ENCODE measurements at regions not wholly inside any gene's neighbourhood (a gene's known extent, or its start where the extent isn't known, plus 50 kb on each side); places are given as distances from the start of the nearest gene placed in this dataset.

GRCh38 chr20:23282111-23282510 is 68.5 kb upstream of the NXT1 start:
- no peak for DNase-seq (ENCODE audit: extremely low read depth in 1 of 2, low read depth in 1 of 2)

- DNase-seq (ENCODE audit: extremely low read depth in 1 of 2, low read depth in 1 of 2), result no peak
These were observed 70.8 kb upstream of the NXT1 start for GRCh38 chr20:23279836-23280235.

DNA sequence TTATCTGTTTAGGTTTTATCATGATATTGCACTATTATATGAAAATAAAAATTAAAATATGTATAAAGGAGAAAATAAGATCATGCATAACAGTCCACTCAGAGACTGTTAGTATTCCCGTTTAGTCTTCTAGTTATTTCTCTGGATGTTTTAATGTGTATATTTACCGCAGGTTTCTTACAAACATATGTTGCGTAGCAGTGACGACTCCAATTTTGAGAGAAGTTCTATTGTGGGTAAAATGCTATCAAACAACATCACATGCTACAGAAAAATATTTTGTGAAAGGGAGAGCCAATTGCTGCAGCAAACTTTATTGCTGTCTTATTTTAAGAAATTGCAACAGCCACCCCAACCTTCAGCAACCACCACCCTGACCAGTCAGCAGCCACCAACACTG is 72.4 kb upstream of the NXT1 start:
- no peak for DNase-seq (ENCODE audit: extremely low read depth in 1 of 2, low read depth in 1 of 2)

GRCh38 chr20:23277316-23277715 is 73.3 kb upstream of the NXT1 start:
- DNase-seq (ENCODE audit: extremely low read depth in 1 of 2, low read depth in 1 of 2), result no peak

- no peak for DNase-seq (ENCODE audit: extremely low read depth in 1 of 2, low read depth in 1 of 2)
These were observed 76.8 kb upstream of the NXT1 start for GRCh38 chr20:23273776-23274175.

DNA sequence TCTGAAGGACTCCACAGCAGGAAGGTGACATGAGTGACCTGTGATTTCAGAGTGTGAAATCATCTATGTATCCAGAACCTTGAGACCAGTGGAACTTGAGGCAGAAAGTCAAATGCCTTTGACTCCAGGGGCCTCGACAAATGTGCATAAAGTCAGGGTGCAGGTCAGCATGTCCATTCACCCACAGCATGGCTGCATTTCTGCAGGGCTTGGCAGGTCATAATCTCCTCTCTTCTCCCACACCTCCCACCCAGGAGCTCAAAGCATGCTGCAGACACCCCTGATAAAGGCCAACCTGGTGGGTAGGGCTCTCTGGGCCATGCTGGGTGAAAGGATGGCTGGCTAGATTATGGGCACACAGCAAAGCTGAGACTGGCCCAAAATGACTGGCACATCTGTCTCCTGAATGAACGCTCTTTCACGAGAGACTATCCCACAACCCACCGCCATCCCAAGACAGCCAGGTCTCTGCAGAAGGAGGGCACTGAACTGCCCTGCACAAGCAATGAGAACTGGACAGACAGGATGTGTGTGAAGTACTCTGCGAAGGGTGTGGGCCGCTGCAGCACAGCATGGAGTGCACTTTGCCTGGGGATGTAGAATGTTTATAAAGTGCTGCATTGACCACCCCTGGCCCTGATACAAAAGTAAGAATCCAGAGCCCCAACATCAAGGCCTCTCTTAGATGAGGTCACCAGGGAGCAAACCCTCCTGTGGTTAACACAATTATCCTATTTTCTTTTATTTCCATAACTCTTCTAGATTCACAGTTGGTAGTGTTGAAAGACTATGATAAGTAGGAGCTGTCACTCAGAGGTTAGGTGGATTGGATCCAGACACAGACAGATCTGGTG is 78.2 kb upstream of the NXT1 start:
- no peak for DNase-seq (ENCODE audit: extremely low read depth in 1 of 2, low read depth in 1 of 2)

- DNase-seq (ENCODE audit: extremely low read depth in 1 of 2, low read depth in 1 of 2), result no peak
These were observed 80.1 kb upstream of the NXT1 start for GRCh38 chr20:23270382-23270911.

DNA sequence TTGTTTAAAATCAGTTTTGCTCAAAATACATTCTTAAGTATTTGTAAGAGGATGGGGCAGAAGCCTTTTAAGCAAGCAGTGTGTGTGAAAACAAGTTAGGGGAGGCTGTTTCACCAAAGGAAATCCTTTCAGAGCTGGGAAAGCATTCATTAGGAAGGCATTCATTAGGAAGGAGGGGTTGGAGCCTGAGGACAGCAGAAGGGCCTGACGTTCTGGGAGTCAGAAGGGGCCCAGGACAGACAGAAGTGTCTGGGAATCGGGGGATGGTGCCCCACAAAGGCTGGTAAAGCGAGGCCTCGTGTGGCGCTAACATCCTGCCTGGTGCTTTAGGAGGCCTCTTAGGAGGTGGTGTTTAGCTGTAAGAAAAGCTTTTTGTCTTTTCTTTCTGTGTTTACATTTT is 80.6 kb upstream of the NXT1 start:
- DNase-seq (ENCODE audit: extremely low read depth in 1 of 2, low read depth in 1 of 2), result no peak

GRCh38 chr20:23268792-23269354 is 81.7 kb upstream of the NXT1 start:
- no peak for DNase-seq (ENCODE audit: extremely low read depth in 1 of 2, low read depth in 1 of 2)

DNA sequence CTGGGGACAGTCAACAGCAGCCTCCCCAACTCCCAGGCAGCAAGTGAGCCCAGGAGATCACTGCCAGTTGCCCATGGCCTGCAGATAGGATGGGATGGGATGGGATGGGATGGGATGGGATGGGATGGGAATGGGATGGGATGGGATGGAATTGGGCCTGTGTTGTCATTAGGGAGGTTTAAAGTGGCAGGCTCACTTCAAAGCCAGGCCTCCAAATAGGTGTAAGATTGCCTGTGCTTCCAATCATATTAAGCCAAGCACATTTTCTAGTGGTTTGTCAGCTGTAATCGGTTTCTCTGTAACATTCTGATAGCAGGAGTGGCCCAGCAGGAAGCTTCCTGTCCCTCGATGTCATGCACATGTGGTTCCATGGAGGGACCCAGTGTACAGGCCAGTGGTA is 82.7 kb upstream of the NXT1 start:
- no peak for DNase-seq (ENCODE audit: extremely low read depth in 1 of 2, low read depth in 1 of 2)

- DNase-seq (ENCODE audit: extremely low read depth in 1 of 2, low read depth in 1 of 2), result no peak
These were observed 83.8 kb upstream of the NXT1 start for GRCh38 chr20:23266530-23267398.

- no peak for DNase-seq (ENCODE audit: extremely low read depth in 1 of 2, low read depth in 1 of 2)
These were observed 85.4 kb upstream of the NXT1 start for GRCh38 chr20:23265226-23265625.

DNA sequence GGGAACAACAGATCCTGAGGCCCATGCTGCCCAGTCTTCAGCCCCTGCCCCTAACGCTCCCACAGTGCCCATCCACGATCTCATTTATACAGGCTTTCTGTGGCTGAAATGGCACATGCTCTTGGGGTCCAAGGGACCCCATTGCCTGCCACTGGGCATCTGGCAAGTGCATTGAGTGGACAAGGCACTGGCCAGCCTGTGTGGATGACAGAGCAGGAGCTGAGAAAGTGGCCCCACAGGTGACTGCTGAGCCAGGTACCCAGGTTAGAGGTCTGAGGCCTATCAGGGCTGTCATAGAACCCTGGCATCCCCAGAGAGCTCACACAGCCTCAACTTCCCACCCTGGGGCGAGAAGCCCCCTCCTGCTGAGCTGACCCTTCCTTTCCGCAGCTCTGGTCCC is 86.0 kb upstream of the NXT1 start:
- DNase-seq (ENCODE audit: extremely low read depth in 1 of 2, low read depth in 1 of 2), result no peak

GRCh38 chr20:23260181-23260840 is 90.3 kb upstream of the NXT1 start:
- DNase-seq (ENCODE audit: extremely low read depth in 1 of 2, low read depth in 1 of 2), result no peak

DNA sequence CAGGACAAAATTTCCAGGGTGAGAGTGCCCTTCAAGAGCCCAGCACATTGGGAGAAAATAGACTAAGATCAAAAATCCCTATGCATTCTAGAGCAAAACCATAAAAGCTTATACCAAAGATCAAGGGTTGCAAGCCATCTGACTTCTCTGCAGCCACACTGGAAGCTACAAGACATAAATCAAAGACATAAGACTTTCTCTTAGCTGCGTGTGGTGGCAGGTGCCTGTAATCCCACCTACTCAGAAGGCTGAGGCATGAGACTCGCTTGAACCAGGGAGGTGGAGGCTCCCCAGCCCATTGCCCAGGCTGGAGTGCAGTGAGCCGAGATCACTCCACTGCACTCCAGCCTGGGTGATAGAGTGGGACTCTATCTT is 91.9 kb upstream of the NXT1 start:
- no peak for DNase-seq (ENCODE audit: extremely low read depth in 1 of 2, low read depth in 1 of 2)

- no peak for DNase-seq (ENCODE audit: extremely low read depth in 1 of 2, low read depth in 1 of 2)
These were observed 92.5 kb upstream of the NXT1 start for GRCh38 chr20:23257848-23258746.

DNA sequence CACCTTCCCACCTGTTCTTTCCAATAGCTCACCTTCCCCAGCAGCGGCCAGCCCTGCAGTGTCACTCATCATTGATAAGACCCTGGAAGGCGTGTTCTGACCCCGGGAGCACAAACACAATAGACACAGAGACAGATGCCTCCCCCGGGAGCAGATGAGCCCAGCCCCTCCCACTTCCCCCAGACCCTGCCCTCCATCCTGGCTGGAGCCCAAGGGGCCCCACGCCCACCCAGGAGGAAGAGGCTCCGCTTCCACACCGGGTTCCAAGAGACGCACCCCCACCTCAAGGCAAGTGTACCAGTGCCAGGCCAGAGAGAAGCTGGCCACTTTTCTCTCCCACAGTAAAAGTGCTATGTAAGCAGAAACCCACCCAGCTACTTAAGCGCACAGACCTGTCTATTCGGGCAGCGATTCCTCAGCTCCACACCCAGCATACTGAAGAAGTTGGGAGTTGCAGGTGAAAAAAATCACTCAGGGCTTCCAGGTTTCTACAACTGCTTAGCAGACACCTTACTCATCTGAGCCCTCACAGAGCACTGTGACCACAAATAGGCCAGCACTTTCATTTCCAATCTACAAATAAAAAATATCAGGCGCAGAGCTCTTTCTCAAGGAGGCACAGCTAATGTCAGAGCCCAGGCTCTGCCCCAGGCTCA is 93.4 kb upstream of the NXT1 start:
- no peak for DNase-seq (ENCODE audit: extremely low read depth in 1 of 2, low read depth in 1 of 2)

DNA sequence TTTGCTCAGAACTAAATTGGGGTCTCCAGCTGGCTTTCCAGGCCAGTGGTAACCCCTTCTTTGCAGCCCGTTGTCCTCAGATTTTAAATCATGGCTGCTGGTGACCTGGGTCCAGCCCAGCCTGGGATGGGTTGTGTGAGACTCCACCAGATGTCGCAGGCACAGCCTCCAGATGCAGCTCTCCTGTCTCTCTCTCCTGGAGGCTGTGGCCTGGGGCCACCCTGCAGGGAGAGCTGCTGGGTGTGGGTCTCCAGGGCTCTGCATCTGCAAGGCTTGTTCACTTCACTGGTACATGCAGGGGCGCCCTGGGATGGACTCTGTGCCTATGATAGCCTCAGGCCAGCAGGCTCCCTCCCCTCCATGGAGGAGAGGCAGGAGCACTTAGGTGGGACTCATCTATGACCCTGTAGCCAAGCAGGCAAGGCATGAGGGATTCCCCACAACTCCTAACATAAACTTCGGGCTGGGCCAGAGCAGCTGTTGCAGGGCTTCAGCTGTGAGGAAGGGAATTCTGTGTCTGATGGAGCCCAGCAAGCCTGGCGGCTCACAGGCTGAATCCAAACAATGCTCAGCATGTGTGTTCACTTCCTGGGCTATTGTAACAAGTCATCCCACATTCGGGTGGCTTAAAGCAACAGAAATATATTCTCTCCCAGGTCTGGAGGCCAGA is 94.7 kb upstream of the NXT1 start:
- no peak for DNase-seq (ENCODE audit: extremely low read depth in 1 of 2, low read depth in 1 of 2)

GRCh38 chr20:23255106-23255505 is 95.5 kb upstream of the NXT1 start:
- DNase-seq (ENCODE audit: extremely low read depth in 1 of 2, low read depth in 1 of 2), result no peak
